OCI-LY1 (cell line): ENCODE measurements at regions not wholly inside any gene's neighbourhood (a gene's known extent, or its start where the extent isn't known, plus 50 kb on each side); places are given as distances from the start of the nearest gene placed in this dataset.

Experiments used
- CTCF ChIP-seq: fragments of 200-600 bp; sonication (generic), shearing (Covaris generic); IDR thresholded peaks from 2 replicates; pipeline ENCODE4 v1.5.1; 2017; ENCODE audit warnings: mild to moderate bottlenecking, antibody characterized with exemption, low read length, moderate library complexity, mixed read lengths
- EZH2 ChIP-seq: fragments of 200-600 bp; sonication (generic), shearing (Covaris generic); IDR thresholded peaks from 2 replicates; pipeline ENCODE4 v1.8.0; 2017; ENCODE audit warnings: borderline replicate concordance, mixed run types, mild to moderate bottlenecking, antibody characterized with exemption, low read length, moderate library complexity, mixed read lengths

GRCh38 chr5:174381241-174381640, 335.7 kb downstream of the NSG2 start:
- no peak for TF ChIP-seq CTCF
- no peak for TF ChIP-seq EZH2
